ENCODE measurements at regions not wholly inside any gene's neighbourhood (a gene's known extent, or its start where the extent isn't known, plus 50 kb on each side); places are given as distances from the start of the nearest gene placed in this dataset.

GRCh38 chr1:55650444-55650843 is 435.3 kb upstream of the USP24 start:
- H3K36me3 Mint-ChIP-seq (ENCODE audit: insufficient read depth, unreplicated experiment) = no peaks in the 10 kb centered on the region
- DNase-seq = no peak
- no peak overlapping the region for H3K27ac Mint-ChIP-seq (ENCODE audit: unreplicated experiment)
- intact Hi-C loops (cut with micrococcal nuclease; ENCODE audit: unreplicated experiment) = no loop called here
- H3K4me3 Mint-ChIP-seq (ENCODE audit: low read depth, unreplicated experiment) = no peak overlapping the region
- peaks cover 2% of the 10 kb centered on the region for H3K9me3 Mint-ChIP-seq (ENCODE audit: low read depth, unreplicated experiment)
- H3K27me3 Mint-ChIP-seq (ENCODE audit: unreplicated experiment) = no peaks in the 10 kb centered on the region
- H3K4me1 Mint-ChIP-seq (ENCODE audit: low read depth, unreplicated experiment) = no peaks in the 10 kb centered on the region
- TF ChIP-seq CTCF (IDR thresholded peaks at IDR 0.05; ENCODE audit: unreplicated experiment) = no peak
- CTCF ChIA-PET = no interaction called here
- no TSS peak for BruUV-seq (replicated peaks)

- intact Hi-C loops (cut with micrococcal nuclease; ENCODE audit: unreplicated experiment) = no loop called here
Observed at GRCh38 chr1:55646181-55646580, 431.0 kb upstream of the USP24 start.

GRCh38 chr1:55645270-55645669 is 430.1 kb upstream of the USP24 start:
- H3K4me3 Mint-ChIP-seq (ENCODE audit: low read depth, unreplicated experiment) = no peak overlapping the region
- H3K4me1 Mint-ChIP-seq (ENCODE audit: low read depth, unreplicated experiment) = peaks cover 4% of the 10 kb centered on the region
- DNase-seq = no peak
- no TSS peak for BruUV-seq (replicated peaks)
- intact Hi-C loops (cut with micrococcal nuclease; ENCODE audit: unreplicated experiment) = no loop called here
- H3K36me3 Mint-ChIP-seq (ENCODE audit: insufficient read depth, unreplicated experiment) = no peaks in the 10 kb centered on the region
- no peaks in the 10 kb centered on the region for H3K27me3 Mint-ChIP-seq (ENCODE audit: unreplicated experiment)
- CTCF ChIA-PET = no interaction called here
- no peak for TF ChIP-seq CTCF (IDR thresholded peaks at IDR 0.05; ENCODE audit: unreplicated experiment)
- H3K27ac Mint-ChIP-seq (ENCODE audit: unreplicated experiment) = no peak overlapping the region
- no peaks in the 10 kb centered on the region for H3K9me3 Mint-ChIP-seq (ENCODE audit: low read depth, unreplicated experiment)

More at GRCh38 chr1:55646181-55646580, 431.0 kb upstream of the USP24 start:
- no TSS peak for BruUV-seq (replicated peaks)
- Mint-ChIP-seq H3K4me1 (ENCODE audit: low read depth, unreplicated experiment) (no peaks in the 10 kb centered on the region), H3K27ac (ENCODE audit: unreplicated experiment) (no peak overlapping the region), H3K27me3 (ENCODE audit: unreplicated experiment) (no peaks in the 10 kb centered on the region), H3K4me3 (ENCODE audit: low read depth, unreplicated experiment) (no peak overlapping the region), H3K36me3 (ENCODE audit: insufficient read depth, unreplicated experiment) (no peaks in the 10 kb centered on the region), H3K9me3 (ENCODE audit: low read depth, unreplicated experiment) (no peaks in the 10 kb centered on the region)
- CTCF ChIA-PET = no interaction called here
- no peak for TF ChIP-seq CTCF (IDR thresholded peaks at IDR 0.05; ENCODE audit: unreplicated experiment)
- DNase-seq = no peak

DNA sequence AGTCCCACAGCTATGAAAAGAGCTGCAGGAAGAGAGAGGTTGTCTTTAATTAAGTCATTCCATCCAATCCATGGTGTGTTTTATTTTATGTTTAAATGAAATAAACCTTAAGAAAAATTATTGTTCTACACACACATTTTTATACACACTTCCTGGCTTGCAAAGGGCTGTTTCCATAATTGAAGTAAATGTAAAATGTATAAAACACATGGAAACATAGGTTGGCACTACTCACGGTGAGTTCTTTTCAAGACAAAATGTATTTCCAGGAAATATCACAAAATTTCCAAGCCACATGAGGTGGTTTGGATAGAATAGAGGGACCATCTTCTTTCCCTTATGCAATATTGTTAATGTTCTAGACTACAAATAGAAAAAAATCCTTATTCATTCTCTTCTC is 426.8 kb upstream of the USP24 start:
- CTCF ChIA-PET = no interaction called here
- no peak for TF ChIP-seq CTCF (IDR thresholded peaks at IDR 0.05; ENCODE audit: unreplicated experiment)
- Mint-ChIP-seq H3K27me3 (ENCODE audit: unreplicated experiment) (no peaks in the 10 kb centered on the region), H3K4me1 (ENCODE audit: low read depth, unreplicated experiment) (peaks cover 17% of the 10 kb centered on the region), H3K9me3 (ENCODE audit: low read depth, unreplicated experiment) (peaks cover 4% of the 10 kb centered on the region), H3K27ac (ENCODE audit: unreplicated experiment) (no peak overlapping the region), H3K36me3 (ENCODE audit: insufficient read depth, unreplicated experiment) (no peaks in the 10 kb centered on the region), H3K4me3 (ENCODE audit: low read depth, unreplicated experiment) (no peak overlapping the region)
- intact Hi-C loops (cut with micrococcal nuclease; ENCODE audit: unreplicated experiment) = no loop called here
- no peak for DNase-seq
- BruUV-seq (replicated peaks) = no TSS peak

All from Calu3 (cell line).